ENCODE measurements at regions not wholly inside any gene's neighbourhood (a gene's known extent, or its start where the extent isn't known, plus 50 kb on each side); places are given as distances from the start of the nearest gene placed in this dataset.

GRCh38 chr14:82562881-82563280 lies 1029.2 kb upstream of the SEL1L start:
- FAIRE-seq (no peak), DNase-seq (ENCODE audit: low read depth, low spot score) (no peak)
- dilution Hi-C loops (cut with MboI; ENCODE audit: extremely low pct_ligation_motif_present, low sequenced_read_pairs) = no loop called here
- Histone ChIP-seq H3K9me1 (replicated peaks; ENCODE audit: control insufficient read depth, extremely low read depth, insufficient read depth, low read length) (no peaks in the 10 kb centered on the region), H3K4me2 (ENCODE audit: insufficient read depth, low read length) (no peak overlapping the region), H3K9me3 (replicated peaks; ENCODE audit: control insufficient read depth, insufficient read depth, low read length) (peaks cover 1% of the 10 kb centered on the region), H3K27me3 (ENCODE audit: control insufficient read depth in 2 of 2, insufficient read depth in 2 of 2, low read length in 2 of 2) (no peaks in the 10 kb centered on the region), H3K9ac (replicated peaks; ENCODE audit: extremely low read depth, insufficient read depth, low read length) (no peak overlapping the region), H3K4me3 (replicated peaks in 1 of 3; ENCODE audit: insufficient read depth in 1 of 3, low read depth in 1 of 3, low read length in 3 of 3) (no peak overlapping the region), H4K20me1 (replicated peaks; ENCODE audit: control insufficient read depth, extremely low read depth, insufficient read depth, low read length) (no peaks in the 10 kb centered on the region), H3K4me1 (ENCODE audit: control insufficient read depth, extremely low read depth, insufficient read depth, low read length) (no peaks in the 10 kb centered on the region), H3K36me3 (ENCODE audit: control insufficient read depth in 2 of 2, extremely low read depth in 1 of 2, insufficient read depth in 2 of 2, low read length in 2 of 2) (no peaks in the 10 kb centered on the region), H2AFZ (ENCODE audit: low read depth, low read length) (no peak overlapping the region), H3K27ac (ENCODE audit: insufficient read depth, low read depth, low read length) (no peak overlapping the region), H3K79me2 (ENCODE audit: control insufficient read depth, insufficient read depth, low read length) (no peaks in the 10 kb centered on the region)
- intact Hi-C loops (cut with micrococcal nuclease) = no loop called here
- TF ChIP-seq FOS (IDR thresholded peaks at IDR 0.05; ENCODE audit: borderline replicate concordance, insufficient read depth, low read length) = no peak
- no peak for TF ChIP-seq EZH2 (IDR thresholded peaks at IDR 0.05; ENCODE audit: borderline replicate concordance, low read depth, low read length, severe bottlenecking)
- no peak for TF ChIP-seq JUN (IDR thresholded peaks at IDR 0.05; ENCODE audit: borderline replicate concordance, insufficient read depth, insufficient read length, low read depth)
- TF ChIP-seq MYC (IDR thresholded peaks at IDR 0.05; ENCODE audit: low read depth, low read length) = no peak
- TF ChIP-seq GATA2 (IDR thresholded peaks at IDR 0.05; ENCODE audit: insufficient read depth, insufficient read length, low read depth, low read length) = no peak
- no peak for TF ChIP-seq POLR2A (IDR thresholded peaks at IDR 0.05; ENCODE audit: low read depth, low read length)
- TF ChIP-seq MAX (IDR thresholded peaks at IDR 0.05; ENCODE audit: insufficient read depth, insufficient read length) = no peak
- no peak for TF ChIP-seq POLR2AphosphoS5 (IDR thresholded peaks at IDR 0.05; ENCODE audit: insufficient read depth, low read depth, low read length)
- no peak for TF ChIP-seq CTCF (IDR thresholded peaks at IDR 0.05; ENCODE audit: extremely low read depth in 1 of 2, insufficient read depth in 1 of 2, low read depth in 1 of 2, low read length in 2 of 2)
- CTCF ChIA-PET = no interaction called here
- POLR2A ChIA-PET = no interaction called here
- no TSS peak for BruUV-seq (replicated peaks)
